Epithelial cell of proximal tubule (primary cell): ENCODE measurements at regions not wholly inside any gene's neighbourhood (a gene's known extent, or its start where the extent isn't known, plus 50 kb on each side); places are given as distances from the start of the nearest gene placed in this dataset.

Experiments
- DNase-seq: peaks from one replicate; pipeline ENCODE4 v3.0.0-alpha.2; 2011; ENCODE audit warnings: low read depth
- H3K4me3 ChIP-seq: 2 replicates; pipeline ENCODE4 v1.5.1; 2011; ENCODE audit warnings: low read depth, mild to moderate bottlenecking, low read length
- CTCF ChIP-seq: conservative IDR thresholded peaks from 2 replicates; pipeline ENCODE4 v1.5.1; 2012; ENCODE audit warnings: low read depth, mild to moderate bottlenecking, low read length

GRCh38 chr20:6715401-6715941 is 52.0 kb upstream of the BMP2 start:
- no peak overlapping the region for H3K4me3 ChIP-seq
- no peak for TF ChIP-seq CTCF
- no peak for DNase-seq

- no peak for DNase-seq
- no peak for TF ChIP-seq CTCF
- H3K4me3 ChIP-seq: no peak overlapping the region
Measured at GRCh38 chr20:6714279-6714711, 53.2 kb upstream of the BMP2 start.

DNA sequence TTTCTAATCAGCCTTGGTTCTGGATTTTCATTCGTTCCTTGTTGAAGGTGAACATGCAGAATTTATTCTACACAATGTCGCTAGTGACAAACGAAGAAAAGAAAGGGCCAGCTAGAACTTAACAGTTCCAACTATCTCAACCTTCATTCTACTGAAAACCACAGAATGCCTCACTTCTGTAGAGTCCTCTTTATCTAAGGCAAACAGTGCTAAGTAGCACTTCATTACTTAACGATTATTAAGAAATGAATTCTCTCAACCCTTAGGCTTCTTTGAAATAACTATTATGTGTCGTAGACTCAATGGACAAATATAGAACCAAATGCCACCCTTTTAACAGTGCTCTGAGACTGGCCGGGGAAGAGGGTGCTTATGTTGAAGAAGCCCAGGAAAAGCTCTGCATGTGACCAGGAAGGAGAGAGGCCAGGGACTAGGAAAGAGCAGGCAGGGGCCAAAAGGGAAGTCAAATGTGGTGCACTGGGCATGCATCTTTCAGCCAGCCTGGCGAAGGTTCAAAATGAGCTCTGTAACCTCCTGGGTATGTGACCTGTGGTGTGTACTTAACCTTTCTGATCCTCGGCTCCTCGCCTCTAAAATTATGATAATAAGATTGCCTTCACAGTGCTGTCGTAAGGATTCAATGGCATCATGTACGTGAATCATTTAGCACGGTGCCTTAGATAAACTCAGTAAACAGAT is 55.4 kb upstream of the BMP2 start:
- no peak overlapping the region for H3K4me3 ChIP-seq
- no peak for TF ChIP-seq CTCF
- no peak for DNase-seq

GRCh38 chr20:6709910-6710595 is 57.4 kb upstream of the BMP2 start:
- H3K4me3 ChIP-seq: no peak overlapping the region
- DNase-seq: no peak
- TF ChIP-seq CTCF: no peak

- no peak for TF ChIP-seq CTCF
- peak; percentile 63 for DNase-seq
- no peak overlapping the region for H3K4me3 ChIP-seq
Measured at GRCh38 chr20:6708010-6708409, 59.5 kb upstream of the BMP2 start.

GRCh38 chr20:6707321-6707831 is 60.1 kb upstream of the BMP2 start:
- no peak for TF ChIP-seq CTCF
- no peak overlapping the region for H3K4me3 ChIP-seq
- no peak for DNase-seq
